Prostate gland (tissue), 2 donors: ENCODE measurements at regions not wholly inside any gene's neighbourhood (a gene's known extent, or its start where the extent isn't known, plus 50 kb on each side); places are given as distances from the start of the nearest gene placed in this dataset.
"Not testable (repeated sequence)": the region's sequence is repeated elsewhere in the genome, so short reads cannot be mapped to it uniquely, and the experiment has no call there.

Experiments used
- DNase-seq: peaks from one replicate; pipeline ENCODE4 v3.0.0-alpha.2; 2019; ENCODE audit warnings: low spot score
- H3K27ac ChIP-seq, 2 donors: fragments of 200-600 bp; sonication (generic); 2 replicates each; pipeline ENCODE4 v1.5.1; 2017 to 2019
- H3K27me3 ChIP-seq: fragments of 200-600 bp; sonication (generic); replicated peaks from 2 replicates; pipeline ENCODE4 v1.5.1; 2019; ENCODE audit not compliant: insufficient read depth
- H3K36me3 ChIP-seq, 2 donors: fragments of 200-600 bp; sonication (generic); 1 replicate in 1 of 2; 2 replicates in 1 of 2; pipeline versions ENCODE4 v1.5.1 to v1.8.1; 2017 to 2019
- H3K4me1 ChIP-seq: fragments of 200-600 bp; sonication (generic); replicated peaks from 2 replicates; pipeline ENCODE4 v1.5.1; 2019
- H3K4me3 ChIP-seq, 2 donors: fragments of 200-600 bp; sonication (generic); 2 replicates each; pipeline ENCODE4 v1.5.1; 2017 to 2019
- H3K9me3 ChIP-seq: fragments of 200-600 bp; sonication (generic); 2 replicates; pipeline ENCODE4 v1.5.1; 2017
- POLR2A ChIP-seq: fragments of 450-650 bp; IDR thresholded peaks from one replicate; pipeline ENCODE4 v1.6.1; 2016; ENCODE audit warnings: antibody characterized with exemption, mild to moderate bottlenecking
- WGBS: methylation state at CpG from one replicate; pipeline ENCODE4 v1.1.5; 2018; 5-methylcytosine and 5-hydroxymethylcytosine counted together
- intact Hi-C: fragments of 100-400 bp; cut with DNase I; formaldehyde crosslinking; loops from one replicate; pipeline ENCODE4 v1.14.2; 2022
- TF ChIP-seq, protein P1 (sequence below), 4 experiments: fragments of 200-600 bp in 2 of 4; fragments of 450-650 bp in 2 of 4; sonication (generic) in 2 of 4; IDR thresholded peaks; 1 replicate in 3 of 4; 2 replicates in 1 of 4; pipeline ENCODE4 v1.5.1; 2016 to 2019; ENCODE audit warnings: antibody characterized with exemption in 4 of 4, mild to moderate bottlenecking in 2 of 4, moderate library complexity in 2 of 4

DNA sequence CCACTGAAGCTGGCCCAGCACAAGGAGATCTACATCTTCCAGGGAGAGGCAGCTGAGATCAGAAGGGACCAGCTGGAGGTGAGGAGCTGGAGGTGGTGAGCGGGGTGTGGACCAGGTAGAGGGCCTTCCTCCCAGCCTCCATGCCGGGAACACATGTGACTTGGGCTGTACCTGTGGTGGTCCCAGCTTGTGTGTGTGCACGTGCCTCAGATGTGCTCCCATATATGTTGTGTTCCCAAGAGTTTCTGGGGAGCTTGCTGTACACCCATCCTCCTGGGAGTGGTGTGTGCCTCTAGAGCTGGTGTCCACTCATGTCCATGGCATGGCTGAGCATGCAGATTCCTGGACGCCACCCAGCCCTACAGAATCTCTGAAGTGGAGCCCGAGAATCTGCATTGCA, 183.7 kb upstream of the AKAP13 start:
- H3K9me3 ChIP-seq, H3K4me1 ChIP-seq, H3K4me3 ChIP-seq, DNase-seq, H3K27me3 ChIP-seq, intact Hi-C loops, H3K27ac ChIP-seq, H3K36me3 ChIP-seq: not testable (repeated sequence)
- WGBS: no CpG with 5 or more reads among the region's 5 CpGs

DNA sequence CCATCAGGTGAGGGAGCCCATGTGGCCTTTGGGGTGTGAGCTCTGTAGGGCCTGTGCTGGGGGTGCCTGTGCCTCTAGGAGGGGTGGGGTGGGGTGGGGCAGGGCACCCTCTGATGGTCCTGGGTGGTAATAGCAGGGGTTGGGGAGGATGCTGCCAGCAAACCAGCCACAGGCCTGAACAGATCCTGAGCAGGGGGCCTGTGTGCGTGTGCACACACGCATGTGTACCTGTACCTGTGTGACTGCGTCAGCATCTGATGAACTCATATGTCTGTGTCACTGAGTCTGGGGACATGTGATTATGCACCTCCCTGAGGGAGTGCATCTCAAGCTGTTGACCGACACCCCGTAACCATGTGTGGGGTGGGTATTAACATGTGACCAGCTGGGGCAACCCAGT, 182.8 kb upstream of the AKAP13 start:
- H3K27me3 ChIP-seq, H3K4me1 ChIP-seq, H3K4me3 ChIP-seq, intact Hi-C loops, H3K9me3 ChIP-seq, DNase-seq, H3K36me3 ChIP-seq, H3K27ac ChIP-seq: not testable (repeated sequence)
- WGBS: no CpG with 5 or more reads among the region's 5 CpGs

DNA sequence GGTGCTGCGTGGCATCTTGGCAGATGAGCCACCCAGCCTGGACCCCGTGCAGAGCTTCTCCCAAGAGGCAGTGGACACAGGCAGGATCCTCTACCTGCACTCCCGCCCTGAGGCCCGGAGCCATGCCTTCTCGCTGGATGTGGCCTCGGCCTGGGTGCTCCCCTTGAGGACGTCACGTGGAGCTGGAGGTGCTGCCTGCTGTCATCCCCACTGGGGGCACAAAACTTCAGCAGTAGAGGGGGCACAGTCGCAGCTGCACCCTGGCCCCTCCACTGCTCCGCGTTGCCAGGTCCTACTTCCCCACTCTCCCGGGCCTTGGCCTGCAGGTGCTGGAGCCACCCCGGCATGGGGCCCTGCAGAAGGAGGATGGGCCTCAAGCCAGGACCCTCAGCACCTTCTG, 182.0 kb upstream of the AKAP13 start:
- no CpG with 5 or more reads among the region's 13 CpGs for WGBS
- H3K36me3 ChIP-seq, H3K4me3 ChIP-seq, DNase-seq, H3K27ac ChIP-seq, intact Hi-C loops, H3K27me3 ChIP-seq, H3K9me3 ChIP-seq, H3K4me1 ChIP-seq: not testable (repeated sequence)

DNA sequence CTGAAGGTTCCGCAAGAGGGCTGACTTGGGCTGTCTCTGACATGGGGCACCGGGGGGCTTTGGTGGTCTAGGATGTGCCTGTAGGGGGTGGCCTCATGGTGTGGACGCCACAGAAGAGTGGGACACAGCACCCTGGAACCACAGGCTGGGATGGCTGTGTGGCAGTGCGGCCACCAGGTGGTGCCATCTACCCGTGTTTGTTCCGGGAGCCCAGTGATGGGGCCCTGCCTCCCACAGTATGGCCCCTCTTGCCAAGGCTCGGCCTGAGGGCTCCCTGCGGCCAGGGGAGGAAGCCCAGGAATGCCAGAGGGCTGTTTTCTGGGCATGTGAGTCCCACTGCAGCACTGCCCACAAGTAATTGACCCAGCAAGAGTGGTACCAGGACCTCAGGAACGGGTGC, 180.2 kb upstream of the AKAP13 start:
- H3K4me3 ChIP-seq, H3K9me3 ChIP-seq, H3K4me1 ChIP-seq, intact Hi-C loops, H3K36me3 ChIP-seq, H3K27me3 ChIP-seq, DNase-seq, H3K27ac ChIP-seq: not testable (repeated sequence)
- no CpG with 5 or more reads among the region's 9 CpGs for WGBS
- TF ChIP-seq, protein P1, sequence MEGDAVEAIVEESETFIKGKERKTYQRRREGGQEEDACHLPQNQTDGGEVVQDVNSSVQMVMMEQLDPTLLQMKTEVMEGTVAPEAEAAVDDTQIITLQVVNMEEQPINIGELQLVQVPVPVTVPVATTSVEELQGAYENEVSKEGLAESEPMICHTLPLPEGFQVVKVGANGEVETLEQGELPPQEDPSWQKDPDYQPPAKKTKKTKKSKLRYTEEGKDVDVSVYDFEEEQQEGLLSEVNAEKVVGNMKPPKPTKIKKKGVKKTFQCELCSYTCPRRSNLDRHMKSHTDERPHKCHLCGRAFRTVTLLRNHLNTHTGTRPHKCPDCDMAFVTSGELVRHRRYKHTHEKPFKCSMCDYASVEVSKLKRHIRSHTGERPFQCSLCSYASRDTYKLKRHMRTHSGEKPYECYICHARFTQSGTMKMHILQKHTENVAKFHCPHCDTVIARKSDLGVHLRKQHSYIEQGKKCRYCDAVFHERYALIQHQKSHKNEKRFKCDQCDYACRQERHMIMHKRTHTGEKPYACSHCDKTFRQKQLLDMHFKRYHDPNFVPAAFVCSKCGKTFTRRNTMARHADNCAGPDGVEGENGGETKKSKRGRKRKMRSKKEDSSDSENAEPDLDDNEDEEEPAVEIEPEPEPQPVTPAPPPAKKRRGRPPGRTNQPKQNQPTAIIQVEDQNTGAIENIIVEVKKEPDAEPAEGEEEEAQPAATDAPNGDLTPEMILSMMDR (IDR thresholded peaks at IDR 0.05): peak in 1 of 4 experiments; percentile 25

DNA sequence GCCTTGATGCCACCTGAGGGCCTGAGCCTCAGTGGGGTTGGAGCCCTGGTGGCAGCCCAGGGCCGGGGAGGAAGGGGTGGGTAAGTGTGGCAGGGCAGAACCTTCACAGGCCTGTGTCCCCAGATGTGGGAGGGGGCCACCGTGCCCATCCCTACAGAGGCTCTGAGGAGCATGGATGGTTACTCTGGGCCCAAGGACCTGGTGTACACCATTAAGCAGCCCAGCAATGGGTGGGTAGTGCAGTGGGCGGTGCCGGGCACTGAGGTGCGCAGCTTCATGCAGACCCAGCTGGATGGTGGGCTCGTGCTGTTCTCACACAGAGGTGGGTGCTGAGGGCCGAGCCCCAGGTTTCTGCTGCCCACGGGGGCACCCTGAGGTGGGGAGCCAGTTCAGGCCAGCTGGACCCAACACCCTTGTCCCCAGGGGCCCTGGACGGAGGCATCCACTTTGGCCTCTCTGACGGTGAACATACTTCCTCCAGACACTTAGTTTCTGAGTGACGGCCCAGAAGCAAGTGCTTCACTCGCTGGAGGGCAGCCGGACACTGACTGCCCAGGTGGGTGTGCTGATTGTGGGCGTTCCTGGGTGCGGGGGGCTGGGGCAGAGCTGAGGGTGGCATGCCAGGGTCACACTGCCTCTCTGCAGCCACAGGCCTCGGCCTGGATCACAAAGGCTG, 179.1 kb upstream of the AKAP13 start:
- H3K36me3 ChIP-seq, intact Hi-C loops, H3K4me1 ChIP-seq, DNase-seq, H3K4me3 ChIP-seq, H3K27ac ChIP-seq, H3K27me3 ChIP-seq, H3K9me3 ChIP-seq: not testable (repeated sequence)
- 89% methylated on average over 6 of the region's 16 CpGs for WGBS

DNA sequence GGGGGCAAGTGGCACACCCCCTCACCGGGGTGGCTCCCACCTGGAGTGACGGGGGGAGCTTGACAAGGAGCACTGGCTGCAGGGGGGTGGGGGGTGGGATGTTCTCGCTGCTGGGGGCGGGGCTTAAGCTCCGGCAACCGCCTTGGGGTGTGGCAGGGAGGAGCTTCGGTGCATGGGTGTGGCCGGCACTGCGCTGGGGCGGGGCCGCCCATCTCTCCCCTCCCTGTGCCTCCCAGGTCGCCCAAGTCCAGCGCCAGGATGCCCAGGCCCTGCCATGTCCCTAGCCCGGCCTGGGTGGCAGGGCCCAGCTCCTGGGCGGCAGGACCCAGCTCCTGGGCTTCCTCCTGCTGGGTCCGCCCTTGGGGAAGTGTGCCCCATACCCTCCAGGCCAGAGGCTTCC, 175.9 kb upstream of the AKAP13 start:
- intact Hi-C loops, H3K27ac ChIP-seq, DNase-seq, H3K9me3 ChIP-seq, H3K4me3 ChIP-seq, H3K27me3 ChIP-seq, H3K4me1 ChIP-seq, H3K36me3 ChIP-seq: not testable (repeated sequence)
- no CpG with 5 or more reads among the region's 16 CpGs for WGBS

DNA sequence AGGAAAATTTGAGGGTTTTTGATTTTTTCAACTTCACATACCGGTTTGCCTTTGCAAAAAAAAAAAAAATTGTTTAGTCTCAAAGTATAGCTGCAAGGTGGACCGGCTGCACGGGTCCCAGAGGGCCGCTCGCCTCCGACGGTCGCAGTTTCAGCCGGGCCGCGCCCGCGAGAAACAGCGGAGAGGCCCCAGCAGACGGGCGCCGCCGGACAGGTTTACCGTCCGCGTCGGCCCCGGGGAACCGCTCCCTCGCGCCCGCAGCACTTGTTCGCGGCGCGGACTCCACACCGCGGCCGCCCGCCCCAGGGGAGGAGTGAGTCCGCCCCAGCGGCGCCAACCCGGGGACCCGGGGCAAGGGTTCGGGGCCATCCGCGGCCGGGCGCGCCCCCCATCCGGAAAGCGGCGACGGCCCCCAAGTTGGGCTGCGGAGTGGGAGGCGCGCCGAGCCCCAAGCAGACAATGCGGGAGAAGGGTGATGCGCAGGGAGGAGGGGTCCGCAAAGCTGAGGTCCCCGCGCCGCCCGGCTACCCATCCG, 146.5 kb upstream of the AKAP13 start:
- Histone ChIP-seq H3K4me3 (peak overlapping the region; percentile 30 to 46), H3K27ac (peak overlapping the region in 1 of 2 donors; percentile 62)
- H3K4me1 ChIP-seq, intact Hi-C loops, H3K27me3 ChIP-seq, H3K36me3 ChIP-seq, H3K9me3 ChIP-seq, DNase-seq: not testable (repeated sequence)
- WGBS: 3% methylated on average over 14 of the region's 62 CpGs

DNA sequence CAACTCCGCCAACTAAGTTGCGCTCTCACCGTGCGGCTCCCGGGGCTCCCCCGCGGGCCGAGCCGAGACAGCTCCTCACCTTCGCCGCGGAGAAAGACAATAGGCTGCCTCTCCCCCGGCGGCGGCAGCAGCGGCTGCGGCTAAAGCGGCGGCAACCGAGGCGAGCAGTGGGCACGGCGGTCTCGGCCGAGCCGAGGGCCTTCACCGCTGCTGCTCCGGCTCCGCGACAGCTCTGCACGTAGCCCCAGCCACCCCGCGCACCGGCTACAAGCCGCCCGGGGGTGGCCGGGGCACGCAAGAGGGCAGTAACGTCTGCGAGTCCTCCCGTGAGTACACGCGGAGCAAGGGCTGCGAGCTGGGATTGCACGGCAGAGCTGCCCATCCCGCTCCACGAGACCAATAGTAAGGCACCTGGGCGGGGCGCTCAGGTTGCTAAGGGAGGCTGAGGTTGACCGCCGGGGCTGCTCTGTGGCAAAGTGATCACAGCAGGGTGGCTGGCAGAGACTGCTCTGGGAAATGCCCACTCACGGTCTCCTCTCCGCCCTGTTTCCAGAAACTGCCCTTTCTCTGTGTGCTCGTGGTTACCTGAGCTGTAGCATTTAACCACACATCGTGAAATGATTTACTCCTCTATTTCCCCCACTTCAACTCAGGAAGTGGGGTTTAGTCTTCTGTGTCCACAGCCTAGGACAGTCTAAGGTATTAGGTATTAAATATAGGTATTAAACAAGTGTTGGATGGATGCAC, 145.8 kb upstream of the AKAP13 start:
- no CpG with 5 or more reads among the region's 55 CpGs for WGBS
- DNase-seq, H3K27me3 ChIP-seq, H3K36me3 ChIP-seq, H3K4me1 ChIP-seq, H3K27ac ChIP-seq, H3K4me3 ChIP-seq, intact Hi-C loops, H3K9me3 ChIP-seq: not testable (repeated sequence)
- TF ChIP-seq POLR2A: peak; percentile 33

DNA sequence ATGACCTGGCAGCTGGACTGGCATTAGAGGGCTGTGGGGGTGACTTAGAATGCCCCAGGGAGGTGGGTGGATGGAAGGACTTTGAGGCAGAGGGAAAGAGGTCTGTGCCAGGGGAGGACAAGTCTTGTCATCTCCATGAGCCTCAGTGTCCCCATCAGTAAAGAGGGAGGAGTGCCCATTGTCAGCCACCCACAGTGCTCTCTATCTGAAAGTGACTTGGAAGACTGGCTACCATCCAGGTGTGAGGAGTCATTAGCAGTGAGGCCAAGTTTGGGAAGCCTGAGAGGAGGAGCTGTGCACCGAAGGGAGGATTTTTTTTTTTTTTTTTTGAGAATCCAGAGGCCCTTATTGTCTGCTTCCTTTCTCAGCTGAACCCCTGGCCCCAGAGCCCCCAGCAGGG, 136.3 kb upstream of the AKAP13 start:
- H3K4me1 ChIP-seq, H3K27ac ChIP-seq, DNase-seq, H3K9me3 ChIP-seq, intact Hi-C loops, H3K36me3 ChIP-seq, H3K27me3 ChIP-seq, H3K4me3 ChIP-seq: not testable (repeated sequence)
- WGBS: 36% methylated on average over 1 of the region's 1 CpG

DNA sequence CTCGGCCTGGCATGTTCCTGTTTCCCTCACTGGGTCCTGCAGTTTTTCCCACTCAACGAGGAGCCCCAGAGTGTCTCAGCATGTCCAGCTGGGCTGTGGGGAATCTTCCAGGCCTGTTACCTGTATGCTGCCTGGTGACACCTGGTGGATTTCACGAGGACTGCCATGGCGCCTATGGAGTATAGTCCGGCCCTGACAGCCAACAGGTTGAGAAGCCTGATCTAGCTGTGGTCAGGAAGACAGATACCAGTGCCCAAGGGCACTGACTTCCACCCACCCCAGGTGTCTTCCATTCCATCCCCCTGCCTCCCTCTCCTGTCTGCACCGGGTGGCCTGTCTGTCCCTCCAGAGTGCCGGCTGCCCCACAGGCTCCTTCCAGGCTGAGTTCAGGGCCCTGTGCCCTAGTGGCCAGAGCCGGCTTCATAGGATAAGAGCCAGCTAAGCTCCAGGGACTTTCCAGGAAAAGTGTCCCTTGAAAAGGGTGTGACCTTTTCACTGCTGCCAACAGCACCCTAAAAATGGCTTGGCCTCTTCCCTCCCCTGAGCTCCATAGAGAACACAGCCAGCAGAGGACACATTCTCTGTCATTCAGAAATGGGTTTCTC, 129.4 kb upstream of the AKAP13 start:
- H3K27me3 ChIP-seq, H3K4me3 ChIP-seq, H3K4me1 ChIP-seq, H3K9me3 ChIP-seq, H3K36me3 ChIP-seq, intact Hi-C loops, H3K27ac ChIP-seq: not testable (repeated sequence)
- DNase-seq: peak; percentile 45
- WGBS: 93% methylated on average over 8 of the region's 8 CpGs

DNA sequence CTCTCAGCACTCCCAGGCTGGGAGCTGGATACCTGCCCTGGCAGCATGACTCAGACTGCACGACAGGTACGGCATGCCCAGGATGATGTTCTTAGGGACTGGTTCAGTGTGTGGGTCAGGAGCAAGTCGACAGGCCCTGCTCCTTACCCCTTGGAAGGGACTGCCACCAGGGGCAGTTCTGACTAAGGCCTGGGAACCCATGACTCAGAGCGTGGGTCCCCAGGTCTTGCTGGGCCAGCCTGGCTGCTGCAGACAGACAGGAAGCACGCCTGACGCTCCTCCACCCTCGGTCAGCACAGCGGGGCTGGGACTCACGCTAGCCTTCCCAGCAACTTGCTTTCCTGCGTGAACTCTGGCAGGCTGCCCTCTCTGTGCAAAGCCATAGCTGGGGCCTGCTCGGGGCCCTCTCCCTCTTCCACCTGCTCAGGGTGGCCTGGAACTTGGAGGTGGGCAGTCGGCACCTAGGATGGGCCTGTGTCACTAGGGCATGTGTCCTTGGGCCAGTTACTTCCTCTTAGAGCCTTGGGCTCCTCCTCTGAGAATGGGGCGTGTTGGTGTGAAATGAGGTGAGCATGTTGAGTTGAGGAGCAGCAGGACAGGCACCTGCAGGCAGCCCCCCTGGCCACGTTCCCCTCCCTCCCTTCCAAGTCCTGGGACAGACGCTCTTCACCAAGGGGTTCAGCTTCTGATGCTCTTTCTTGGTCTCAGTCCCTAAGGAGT, 127.0 kb upstream of the AKAP13 start:
- H3K27me3 ChIP-seq, intact Hi-C loops, H3K9me3 ChIP-seq, H3K27ac ChIP-seq, H3K4me1 ChIP-seq, DNase-seq, H3K4me3 ChIP-seq, H3K36me3 ChIP-seq: not testable (repeated sequence)
- 70% methylated on average over 8 of the region's 15 CpGs for WGBS
